HepG2 (cell line): ENCODE measurements at regions not wholly inside any gene's neighbourhood (a gene's known extent, or its start where the extent isn't known, plus 50 kb on each side); places are given as distances from the start of the nearest gene placed in this dataset.
A peak's percentile ranks its signal among the peaks of the same experiment; 100 is the strongest.

Experiments used
- ATAC-seq: fragments of 200-7000 bp; cut with Tn5 transposase; 3 replicates; pipeline ENCODE4 v1.9.1; 2020; ENCODE audit warnings: mild to moderate bottlenecking, moderate library complexity
- BruUV-seq: library from RNA; stranded (reverse); fragments of 400-500 nt; replicated peaks from 2 replicates; lab custom pipeline; 2021; lab: Mats Ljungman, UMichigan
- CTCF ChIA-PET: fragments of 300-600 bp; formaldehyde crosslinking; extraction: SDS; loops from one replicate; lab custom pipeline; 2021; ENCODE audit warnings: low total read pairs, inconsistent platforms, low intra/inter-chr PET ratio; lab: Yijun Ruan, JAX
- POLR2A ChIA-PET: fragments of 350-600 bp; sonication (Branson Sonifier 250); formaldehyde crosslinking; loops from one replicate; lab custom pipeline; 2020; ENCODE audit warnings: antibody characterized with exemption, inconsistent platforms; lab: Yijun Ruan, JAX
- DNase-seq: peaks from one replicate; pipeline ENCODE4 v3.0.0-alpha.2; 2015; ENCODE audit warnings: low spot score
- FAIRE-seq: peaks from 3 replicates; lab custom pipeline; 2011; peaks lifted over from hg19 to GRCh38; lab: Jason Lieb, UNC
- H2AFZ ChIP-seq: one replicate; pipeline ENCODE4 v1.6.1; 2011; ENCODE audit warnings: low read length, inconsistent platforms
- H3K27ac ChIP-seq: fragments of 300-600 bp; 3 replicates; pipeline ENCODE4 v1.8.0; 2011; ENCODE audit warnings: mixed run types, mild to moderate bottlenecking, mixed read lengths, low read length, inconsistent platforms; ENCODE audit not compliant: insufficient read depth; ENCODE audit errors: extremely low read length
- H3K27me3 ChIP-seq, 2 experiments: fragments of 200-600 bp in 1 of 2; 2 replicates in 1 of 2; 3 replicates in 1 of 2; pipeline versions ENCODE4 v1.6.0 to v1.8.0; 2011; ENCODE audit warnings: low read length in 2 of 2, mild to moderate bottlenecking in 2 of 2, moderate library complexity in 2 of 2, inconsistent platforms in 1 of 2; ENCODE audit not compliant: insufficient read depth in 2 of 2, control insufficient read depth in 1 of 2
- H3K36me3 ChIP-seq, 2 experiments: fragments of 200-600 bp in 1 of 2; replicated peaks in 1 of 2; 2 replicates in 1 of 2; 3 replicates in 1 of 2; pipeline versions ENCODE4 v1.5.1 to v1.8.0; 2011; ENCODE audit warnings: low read length in 2 of 2, inconsistent platforms in 1 of 2; ENCODE audit not compliant: insufficient read depth in 2 of 2, control insufficient read depth in 1 of 2
- H3K4me1 ChIP-seq: 2 replicates; pipeline ENCODE4 v1.5.1; 2012; ENCODE audit warnings: low read length, inconsistent platforms; ENCODE audit not compliant: insufficient read depth
- H3K4me2 ChIP-seq: 2 replicates; pipeline ENCODE4 v1.6.0; 2011; ENCODE audit warnings: low read depth, low read length, inconsistent platforms
- H3K4me3 ChIP-seq, 3 experiments: fragments of 200-600 bp in 1 of 3; sonication (generic), shearing (Covaris generic) in 1 of 3; replicated peaks in 1 of 3; 2 replicates each; pipeline ENCODE4 v1.5.1; 2011 to 2016; ENCODE audit warnings: low read length in 3 of 3, inconsistent platforms in 2 of 3, low read depth in 2 of 3, mild to moderate bottlenecking in 2 of 3, control low read depth in 1 of 3, mixed read lengths in 1 of 3; ENCODE audit not compliant: insufficient read depth in 1 of 3
- H3K79me2 ChIP-seq: one replicate; pipeline ENCODE4 v1.6.1; 2011; ENCODE audit warnings: low read length, inconsistent platforms; ENCODE audit not compliant: insufficient read depth
- H3K9ac ChIP-seq: 2 replicates; pipeline ENCODE4 v1.6.0; 2011; ENCODE audit warnings: mild to moderate bottlenecking, low read depth, low read length, inconsistent platforms; ENCODE audit not compliant: insufficient read depth
- H3K9me3 ChIP-seq: 2 replicates; pipeline ENCODE4 v1.5.1; 2012; ENCODE audit warnings: mild to moderate bottlenecking, low read length
- H4K20me1 ChIP-seq: 2 replicates; pipeline ENCODE4 v1.6.0; 2011; ENCODE audit warnings: inconsistent platforms, mild to moderate bottlenecking, low read length, moderate library complexity; ENCODE audit not compliant: insufficient read depth
- ARNT2 ChIP-seq: sonication (generic); formaldehyde crosslinking; IDR thresholded peaks from 2 replicates; pipeline ENCODE4 v1.8.0; 2022; ENCODE audit warnings: mild to moderate bottlenecking, low read depth, missing genetic modification reagents, moderate library complexity
- ATF4 ChIP-seq, 2 experiments: fragments of 450-650 bp in 1 of 2; sonication (generic) in 1 of 2; formaldehyde crosslinking; IDR thresholded peaks; 2 replicates each; pipeline versions ENCODE4 v1.5.0 to v1.8.0; 2020 to 2022; ENCODE audit warnings: mild to moderate bottlenecking in 1 of 2, missing genetic modification reagents in 1 of 2
- FOSL2 ChIP-seq: sonication (generic); formaldehyde crosslinking; IDR thresholded peaks from 2 replicates; pipeline ENCODE4 v1.4.0; 2020; ENCODE audit warnings: missing genetic modification reagents
- GZF1 ChIP-seq: sonication (generic); formaldehyde crosslinking; IDR thresholded peaks from 2 replicates; pipeline ENCODE4 v1.5.1; 2020; ENCODE audit warnings: mild to moderate bottlenecking, missing genetic modification reagents
- KDM5A ChIP-seq: fragments of 200-600 bp; sonication (generic); IDR thresholded peaks from 2 replicates; pipeline ENCODE4 v1.7.0; 2018; ENCODE audit warnings: antibody characterized with exemption, mild to moderate bottlenecking, low read length, borderline replicate concordance
- MAZ ChIP-seq, 2 experiments: sonication (generic) in 1 of 2; formaldehyde crosslinking in 1 of 2; IDR thresholded peaks; 2 replicates each; pipeline versions ENCODE4 v1.5.0 to v1.6.1; 2012 to 2020; ENCODE audit warnings: low read depth in 2 of 2, mild to moderate bottlenecking in 2 of 2, borderline replicate concordance in 1 of 2, improper control_type of control experiment in 1 of 2, low read length in 1 of 2, missing genetic modification reagents in 1 of 2, moderate library complexity in 1 of 2
- MTERF4 ChIP-seq: sonication (generic); formaldehyde crosslinking; IDR thresholded peaks from 2 replicates; pipeline ENCODE4 v1.8.0; 2023; ENCODE audit warnings: mild to moderate bottlenecking, missing genetic modification reagents
- NPAS2 ChIP-seq: sonication (generic); formaldehyde crosslinking; IDR thresholded peaks from 2 replicates; pipeline ENCODE4 v1.8.0; 2022; ENCODE audit warnings: mild to moderate bottlenecking, missing genetic modification reagents, borderline replicate concordance
- NR2C2 ChIP-seq: sonication (generic); formaldehyde crosslinking; IDR thresholded peaks from 2 replicates; pipeline ENCODE4 v1.4.0; 2020; ENCODE audit warnings: missing genetic modification reagents, mild to moderate bottlenecking, moderate library complexity, borderline replicate concordance
- PBX3 ChIP-seq: sonication (generic); formaldehyde crosslinking; IDR thresholded peaks from 2 replicates; pipeline ENCODE4 v1.8.1; 2023; ENCODE audit warnings: missing genetic modification reagents, inconsistent platforms, borderline replicate concordance
- POLR2G ChIP-seq: fragments of 200-400 bp; formaldehyde crosslinking; IDR thresholded peaks from 2 replicates; pipeline ENCODE4 v1.6.1; 2018; ENCODE audit warnings: mild to moderate bottlenecking, low read depth, low read length, moderate library complexity
- SOX13 ChIP-seq, 3 experiments: fragments of 450-650 bp in 1 of 3; sonication (generic) in 1 of 3; formaldehyde crosslinking in 1 of 3; IDR thresholded peaks in 2 of 3; conservative IDR thresholded peaks in 1 of 3; 2 replicates each; pipeline versions ENCODE4 v1.5.0 to v1.6.1; 2016 to 2020; ENCODE audit warnings: antibody characterized with exemption in 1 of 3, mild to moderate bottlenecking in 1 of 3, missing compliant biosample characterization in 1 of 3, missing genetic modification reagents in 1 of 3, moderate library complexity in 1 of 3
- ZBTB33 ChIP-seq: sonication (generic); formaldehyde crosslinking; IDR thresholded peaks from 2 replicates; pipeline ENCODE4 v1.4.0; 2020; ENCODE audit warnings: missing genetic modification reagents
- ZNF12 ChIP-seq: sonication (generic); formaldehyde crosslinking; IDR thresholded peaks from 2 replicates; pipeline ENCODE4 v1.5.0; 2020; ENCODE audit warnings: missing genetic modification reagents
- ZNF232 ChIP-seq: sonication (generic); formaldehyde crosslinking; IDR thresholded peaks from 2 replicates; pipeline ENCODE4 v1.4.0; 2020; ENCODE audit warnings: missing genetic modification reagents, borderline replicate concordance
- ZNF263 ChIP-seq: sonication (generic); formaldehyde crosslinking; IDR thresholded peaks from 2 replicates; pipeline ENCODE4 v1.4.0; 2020; ENCODE audit warnings: missing genetic modification reagents
- ZSCAN12 ChIP-seq: sonication (generic); formaldehyde crosslinking; IDR thresholded peaks from 2 replicates; pipeline ENCODE4 v1.9.0; 2021; ENCODE audit warnings: mild to moderate bottlenecking, missing genetic modification reagents
- WGBS: methylation state at CpG from one replicate; pipeline ENCODE4 v1.1.6; 2017; ENCODE audit warnings: low lambda C conversion rate; 5-methylcytosine and 5-hydroxymethylcytosine counted together
- in situ Hi-C: cut with HindIII; loops from 2 replicates; pipeline ENCODE4 v1.10.0; 2017; ENCODE audit warnings: low pct_unique_long_range_greater_than_20kb; ENCODE audit not compliant: extremely low pct_ligation_motif_present
- intact Hi-C: fragments of 100-400 bp; cut with micrococcal nuclease; formaldehyde crosslinking; loops from one replicate; pipeline ENCODE4 v1.10.0; 2022; ENCODE audit not compliant: unreplicated experiment

- no peak overlapping the region for H3K9ac ChIP-seq
- peaks cover 7 to 30% of the 10 kb centered on the region in 2 experiments; a peak in 4 of 5 replicates for H3K27me3 ChIP-seq
- 50% methylated on average over 6 of the region's 6 CpGs for WGBS
- H3K27ac ChIP-seq = no peak overlapping the region
- in situ Hi-C loops (no loop called here), intact Hi-C loops (no loop called here)
- 0 out of 2 replicates have a peak overlapping the region, but pooled peaks have one; percentile 4 for H3K4me2 ChIP-seq
- H3K4me1 ChIP-seq = peaks cover 44% of the 10 kb centered on the region
- ChIA-PET POLR2A (no interaction called here), CTCF (no interaction called here)
- no peaks in the 10 kb centered on the region for H3K36me3 ChIP-seq
- ATAC-seq (0 out of 3 replicates have a peak, but pooled peaks have one; percentile 19), FAIRE-seq (peak; percentile 51), DNase-seq (peak; percentile 55)
- no peaks in the 10 kb centered on the region for H4K20me1 ChIP-seq
- no peaks in the 10 kb centered on the region for H3K79me2 ChIP-seq
- no peak overlapping the region for H3K4me3 ChIP-seq
- no peaks in the 10 kb centered on the region for H3K9me3 ChIP-seq
- no peak overlapping the region for H2AFZ ChIP-seq
- no TSS peak for BruUV-seq
- 0 out of 2 replicates have a peak, but pooled peaks have one; percentile 65 for TF ChIP-seq ZNF12 (CRISPR knock-in tag)
- TF ChIP-seq MTERF4 (CRISPR knock-in tag) = no peak
- TF ChIP-seq POLR2G = no peak
- TF ChIP-seq PBX3 (CRISPR knock-in tag) = no peak
- no peak for TF ChIP-seq SOX13 (IDR thresholded peaks at IDR 0.05)
- peak in 1 of 2 experiments; percentile 10; a peak in 1 of 4 replicates for TF ChIP-seq SOX13 (CRISPR knock-in tag; conservative IDR thresholded peaks at IDR 0.05 in 1 of 2, IDR thresholded peaks at IDR 0.05 in 1 of 2)
- TF ChIP-seq ZNF232 = no peak
- TF ChIP-seq ARNT2 = no peak
- TF ChIP-seq NR2C2 (CRISPR knock-in tag) = 0 out of 2 replicates have a peak, but pooled peaks have one; percentile 18
- peak; percentile 82 for TF ChIP-seq ZBTB33 (CRISPR knock-in tag)
- no peak for TF ChIP-seq ZSCAN12
- no peak for TF ChIP-seq ATF4 (CRISPR knock-in tag; IDR thresholded peaks at IDR 0.05)
- no peak for TF ChIP-seq ZNF263 (CRISPR knock-in tag)
- no peak for TF ChIP-seq GZF1 (CRISPR knock-in tag)
- no peak for TF ChIP-seq NPAS2 (CRISPR knock-in tag)
- TF ChIP-seq KDM5A = no peak
- TF ChIP-seq FOSL2 = 0 out of 2 replicates have a peak, but pooled peaks have one; percentile 34
- TF ChIP-seq MAZ (IDR thresholded peaks at IDR 0.05; ENCODE audit: borderline replicate concordance, low read depth, low read length) = no peak
- TF ChIP-seq MAZ (CRISPR knock-in tag; IDR thresholded peaks at IDR 0.05; ENCODE audit: low read depth) = no peak
Observed at GRCh38 chr6:41475737-41476357, 70.3 kb upstream of the FOXP4 start.
